SU-DHL-6 (cell line): ENCODE measurements at regions not wholly inside any gene's neighbourhood (a gene's known extent, or its start where the extent isn't known, plus 50 kb on each side); places are given as distances from the start of the nearest gene placed in this dataset.

ENCODE experiments used
- CTCF ChIP-seq: fragments of 200-600 bp; sonication (generic); IDR thresholded peaks from one replicate; pipeline ENCODE4 v1.5.1; 2017; ENCODE audit warnings: antibody characterized with exemption, mild to moderate bottlenecking, low read length, moderate library complexity; ENCODE audit not compliant: insufficient read depth, poor library complexity, severe bottlenecking
- EZH2phosphoT487 ChIP-seq: fragments of 200-600 bp; sonication (generic), shearing (Covaris generic); conservative IDR thresholded peaks from 2 replicates; pipeline ENCODE4 v1.6.1; 2018; ENCODE audit warnings: mild to moderate bottlenecking, antibody characterized with exemption, low read length, moderate library complexity, mixed read lengths

DNA sequence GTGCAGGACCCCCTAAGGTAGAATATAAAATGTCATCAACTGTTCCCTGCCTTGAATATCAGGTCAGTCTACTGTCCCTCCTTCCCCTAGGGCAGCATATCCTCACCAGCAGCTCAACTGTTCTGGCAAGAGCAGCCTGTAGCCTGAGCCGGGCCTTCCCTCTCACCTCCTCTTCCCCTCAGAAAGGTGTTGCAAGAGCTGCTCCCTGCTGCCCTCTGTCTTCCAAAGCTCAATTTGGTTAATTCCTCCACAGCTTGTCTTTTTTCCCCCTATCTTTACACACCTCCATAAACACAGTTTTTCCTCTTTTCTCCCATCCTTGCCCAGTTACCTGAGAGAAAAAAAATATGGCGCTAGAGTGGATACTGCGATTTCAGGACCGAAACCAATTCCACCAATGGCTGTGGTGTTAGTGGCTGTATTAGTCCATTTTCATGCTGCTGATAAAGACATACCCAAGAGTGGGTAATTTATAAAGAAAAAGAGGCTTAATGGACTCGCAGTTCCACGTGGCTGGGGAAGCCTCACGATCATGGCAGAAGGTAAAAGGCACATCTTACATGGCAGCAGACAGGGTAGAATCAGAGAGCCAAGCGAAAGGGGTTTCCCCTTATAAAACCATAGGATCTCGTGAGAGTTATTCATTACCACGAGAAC lies 184.7 kb downstream of the MREG start:
- TF ChIP-seq CTCF, result peak; percentile 32
- no peak for TF ChIP-seq EZH2phosphoT487
